GM19025 (cell line): ENCODE measurements at regions not wholly inside any gene's neighbourhood (a gene's known extent, or its start where the extent isn't known, plus 50 kb on each side); places are given as distances from the start of the nearest gene placed in this dataset.

Experiments
- ATAC-seq: cut with Tn5 transposase; IDR thresholded peaks from one replicate; pipeline ENCODE4 v1.9.1; 2021; ENCODE audit warnings: mild to moderate bottlenecking, low read depth, moderate library complexity; ENCODE audit not compliant: unreplicated experiment

GRCh38 chr12:85663631-85664030 is 172.6 kb downstream of the RASSF9 start:
- no peak for ATAC-seq

- ATAC-seq, result no peak
Measured at GRCh38 chr12:85664429-85664828, 171.8 kb downstream of the RASSF9 start.

- no peak for ATAC-seq
Measured at GRCh38 chr12:85669911-85670310, 166.3 kb downstream of the RASSF9 start.

DNA sequence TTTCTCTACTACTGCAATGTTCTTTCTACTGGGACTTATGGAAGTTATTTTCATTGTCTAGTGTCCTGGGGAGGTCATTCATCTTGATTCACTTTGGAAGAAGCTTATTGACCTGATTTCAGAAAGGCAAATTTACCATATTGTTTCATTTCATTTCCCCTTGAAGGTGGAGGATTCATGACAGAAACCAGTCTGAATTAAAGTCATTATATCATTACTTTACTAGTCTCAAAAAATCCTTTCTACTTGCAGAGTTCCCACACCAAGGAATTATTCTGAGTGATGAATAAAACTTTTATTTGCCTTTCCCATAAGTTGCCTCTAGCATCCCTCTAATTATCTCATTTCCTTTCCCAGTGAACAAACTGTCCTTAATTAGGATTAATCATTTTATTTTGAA is 163.8 kb downstream of the RASSF9 start:
- no peak for ATAC-seq

DNA sequence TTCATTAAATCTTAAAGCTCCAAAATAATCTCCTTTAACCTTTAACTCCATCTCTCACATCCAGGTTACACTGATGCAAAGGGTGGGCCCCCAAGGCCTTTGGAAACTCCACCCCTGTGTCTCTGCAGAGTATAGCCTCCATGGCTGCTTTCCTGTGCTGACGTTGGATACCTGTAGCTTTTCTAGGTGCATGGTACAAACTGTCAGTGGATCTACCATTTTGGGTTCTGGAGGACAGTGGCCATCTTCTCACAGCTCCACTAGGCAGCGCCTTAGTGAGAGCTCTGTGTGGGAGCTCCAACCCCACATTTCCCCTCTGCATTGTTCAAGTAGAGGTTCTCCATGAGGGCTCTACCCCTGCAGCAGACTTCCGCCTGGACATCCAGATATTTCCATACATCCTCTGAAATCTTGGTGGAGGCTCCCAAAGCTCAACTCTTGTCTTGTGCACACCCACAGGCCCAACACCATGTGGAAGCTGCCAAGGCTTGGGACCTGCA is 162.2 kb downstream of the RASSF9 start:
- ATAC-seq, result no peak

- no peak for ATAC-seq
Measured at GRCh38 chr12:85676816-85677749, 159.1 kb downstream of the RASSF9 start.

DNA sequence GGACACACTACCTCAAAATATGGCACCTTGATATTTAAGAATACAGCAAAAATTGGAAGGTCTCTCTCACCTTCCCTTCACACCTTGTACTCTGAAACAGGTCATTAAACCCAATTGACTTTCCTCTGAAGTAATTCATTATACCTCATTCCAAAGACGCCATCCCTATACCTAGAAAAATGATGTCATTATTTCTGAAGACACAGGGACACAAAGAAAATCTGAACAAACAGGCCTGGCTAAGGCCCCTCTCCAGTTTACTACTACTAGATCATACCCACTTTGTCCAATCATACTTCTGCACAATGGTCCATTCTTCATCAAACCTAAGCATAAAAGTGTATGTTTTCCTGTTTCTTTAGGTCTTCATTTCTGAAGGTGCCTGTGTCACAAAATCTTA is 156.9 kb downstream of the RASSF9 start:
- ATAC-seq, result no peak

DNA sequence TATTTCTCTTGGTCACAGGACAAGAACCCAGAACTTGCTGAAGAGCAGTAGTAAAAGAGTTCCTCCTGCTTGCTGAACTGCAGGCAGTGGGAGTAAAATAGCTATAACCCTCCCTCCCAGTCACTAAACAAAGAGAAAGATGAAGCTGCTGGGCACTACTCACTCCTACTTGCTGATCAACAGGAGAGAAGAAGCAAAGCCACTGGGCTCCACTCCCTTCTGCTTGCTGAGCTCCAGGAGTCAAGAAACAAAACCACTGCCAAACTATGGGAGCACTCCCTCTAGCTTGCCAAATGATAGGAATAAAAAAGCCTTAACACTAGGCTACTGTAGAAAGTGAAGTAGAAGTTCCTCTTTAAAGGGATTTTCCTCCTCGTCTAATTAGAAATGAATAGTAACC is 155.3 kb downstream of the RASSF9 start:
- no peak for ATAC-seq

DNA sequence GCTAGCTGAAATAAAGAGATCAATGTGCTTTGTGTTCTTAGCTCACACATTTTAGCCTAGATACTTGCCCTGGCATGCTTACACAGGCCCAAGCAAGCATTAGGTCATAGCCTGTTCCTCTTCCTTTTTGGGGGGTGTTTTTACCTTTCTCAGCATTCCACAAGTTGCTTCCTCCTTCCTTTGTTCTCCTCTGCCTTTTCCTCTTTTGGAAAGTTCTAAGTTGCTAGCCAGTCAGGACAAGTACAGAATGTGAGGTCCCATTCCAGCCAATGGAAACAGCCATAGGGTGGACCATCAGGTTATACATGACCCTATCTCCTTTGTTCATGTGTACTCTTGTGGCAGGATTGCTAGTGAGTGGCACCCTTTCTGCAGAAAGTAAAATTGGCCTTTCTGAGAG is 154.9 kb downstream of the RASSF9 start:
- ATAC-seq, result no peak

DNA sequence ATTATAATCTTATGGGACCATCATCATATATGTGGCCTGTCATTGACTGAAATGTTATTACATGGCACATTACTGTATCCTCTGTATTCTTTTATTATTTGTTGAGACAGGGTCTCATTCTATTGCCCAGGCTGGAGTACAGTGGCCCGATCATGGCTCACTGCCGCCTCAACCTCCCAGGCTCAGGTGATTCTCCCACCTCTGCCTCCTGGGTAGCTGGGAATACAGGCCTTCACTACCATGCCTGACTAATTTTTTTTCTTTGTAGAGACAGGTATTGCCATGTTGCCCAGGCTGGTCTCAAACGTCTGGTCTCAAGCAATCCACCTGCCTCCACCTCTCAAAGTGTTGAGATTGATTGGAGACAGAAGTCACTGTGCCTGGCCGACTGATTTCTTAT is 153.2 kb downstream of the RASSF9 start:
- no peak for ATAC-seq

DNA sequence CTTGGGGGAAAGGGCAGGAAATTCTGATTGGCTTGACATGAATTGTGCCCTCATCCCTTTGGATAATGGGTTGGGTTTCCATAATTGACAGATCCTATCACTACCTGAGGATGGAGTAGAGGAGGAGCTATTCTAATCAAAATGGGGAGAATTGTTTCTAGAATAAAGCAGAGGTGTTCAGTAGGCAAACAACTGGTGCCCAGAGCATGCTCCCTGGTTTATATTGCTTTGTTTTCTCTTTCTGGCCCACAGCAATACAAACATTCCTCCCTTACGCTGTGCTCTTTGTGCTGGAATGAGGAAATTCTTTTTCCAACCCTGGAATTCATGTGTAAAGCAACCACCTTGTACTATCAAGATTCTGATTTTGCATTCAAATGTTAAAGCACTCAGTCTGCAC is 147.4 kb downstream of the RASSF9 start:
- no peak for ATAC-seq

- ATAC-seq, result no peak
Measured at GRCh38 chr12:85690146-85690545, 146.1 kb downstream of the RASSF9 start.

DNA sequence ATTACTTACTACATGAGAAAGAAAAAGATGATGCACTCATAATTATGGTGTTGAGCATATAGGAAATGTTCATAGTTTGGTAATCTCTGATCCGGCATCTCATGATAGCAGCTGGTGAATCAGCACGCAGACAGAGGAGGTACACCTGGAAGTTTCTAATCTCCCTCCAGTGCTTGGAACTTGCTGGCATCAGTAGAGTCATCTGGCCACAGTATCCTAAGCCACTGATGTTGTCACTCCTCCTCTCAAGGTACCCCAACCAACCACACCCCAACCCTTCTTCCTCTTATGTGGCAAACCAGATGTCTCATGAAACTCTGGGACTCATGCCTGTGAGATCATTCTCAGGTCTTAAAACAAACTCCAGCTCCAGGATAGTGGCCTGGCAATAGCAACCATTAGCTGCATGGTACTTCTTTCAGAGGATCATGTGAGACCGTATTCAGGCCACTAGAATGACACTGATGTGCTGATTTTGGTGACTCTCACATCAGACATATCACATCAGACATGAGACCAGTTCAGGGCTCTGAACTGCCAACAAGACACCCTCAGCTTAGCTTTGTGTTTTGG is 143.0 kb downstream of the RASSF9 start:
- no peak for ATAC-seq

DNA sequence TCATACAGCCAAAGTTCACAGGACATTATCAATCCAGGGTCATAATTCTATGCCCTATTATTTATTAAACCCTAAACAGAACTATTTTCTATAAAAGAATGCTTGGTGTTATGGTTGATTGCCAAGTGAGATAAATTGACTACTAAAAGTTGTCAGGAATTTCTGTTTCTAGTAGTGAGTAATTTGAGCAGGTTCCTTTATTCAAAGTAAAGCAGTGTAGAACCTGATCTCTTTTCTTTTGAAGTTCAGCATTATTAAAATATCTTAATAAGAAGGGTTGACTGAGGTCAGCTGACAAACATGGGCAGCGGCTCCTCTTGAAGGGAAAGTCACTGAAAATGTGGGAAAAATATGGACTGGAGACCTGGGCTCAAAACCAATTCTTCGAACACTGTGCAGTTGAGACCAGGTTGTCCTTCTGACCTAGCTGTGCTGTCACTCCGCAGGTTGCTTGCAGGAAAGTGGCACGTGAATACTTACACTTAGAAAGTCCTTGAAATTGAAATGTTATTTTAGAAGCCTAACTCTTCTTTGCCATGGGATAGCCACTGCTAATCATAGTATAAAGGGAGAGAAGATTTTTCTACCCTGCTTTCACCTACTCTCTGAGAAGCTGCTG is 141.0 kb downstream of the RASSF9 start:
- no peak for ATAC-seq

- ATAC-seq, result no peak
Measured at GRCh38 chr12:85697003-85697402, 139.2 kb downstream of the RASSF9 start.

- ATAC-seq, result no peak
Measured at GRCh38 chr12:85698937-85699336, 137.3 kb downstream of the RASSF9 start.

DNA sequence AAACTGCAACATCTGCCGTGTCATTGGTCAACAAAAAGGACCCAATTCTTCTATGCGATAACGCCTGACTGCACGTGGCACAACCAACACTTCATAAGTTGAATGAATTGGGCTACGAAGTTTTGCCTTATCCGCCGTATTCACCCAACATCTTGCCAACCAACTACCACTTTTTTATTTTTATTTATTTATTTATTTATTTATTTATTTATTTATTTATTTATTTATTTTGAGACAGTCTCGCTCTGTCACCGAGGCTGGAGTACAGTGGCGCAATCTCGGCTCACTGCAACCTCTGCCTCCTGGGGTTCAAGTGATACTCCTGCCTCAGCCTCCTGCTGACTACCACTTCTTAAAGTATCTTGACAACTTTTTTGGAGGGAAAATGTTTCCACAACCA is 127.4 kb downstream of the RASSF9 start:
- ATAC-seq, result no peak

DNA sequence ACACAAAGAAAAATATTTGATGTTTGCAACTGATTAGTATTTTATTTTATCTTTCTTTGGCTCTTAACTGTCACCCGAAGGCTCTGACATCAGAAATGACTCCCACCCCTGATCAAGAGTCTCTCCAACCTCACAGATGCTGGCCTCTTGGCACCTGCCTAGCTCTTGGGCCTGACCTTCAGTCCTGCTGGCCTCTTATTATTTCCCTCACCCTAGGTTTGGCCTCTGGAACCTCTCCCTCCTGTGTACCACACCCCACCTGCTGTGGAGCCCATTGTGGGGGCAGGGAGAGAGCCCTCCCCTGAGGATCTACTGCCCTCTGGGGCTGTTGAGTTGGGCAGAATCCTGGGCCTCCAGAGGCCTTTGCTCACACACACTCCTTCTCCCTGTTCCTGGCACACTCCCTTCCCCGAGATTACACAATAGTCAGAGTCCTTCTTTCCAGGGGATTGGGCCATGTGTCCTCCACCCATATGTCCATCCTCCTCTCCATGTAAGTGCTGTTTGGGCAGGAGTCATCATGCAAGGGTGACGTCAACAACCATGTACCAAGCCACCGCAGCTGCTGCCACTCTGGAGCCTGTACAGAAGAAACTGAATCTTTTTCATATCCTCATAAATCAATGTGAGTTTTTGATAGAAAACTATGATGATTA is 124.3 kb downstream of the RASSF9 start:
- ATAC-seq, result no peak

- no peak for ATAC-seq
Measured at GRCh38 chr12:85713373-85713772, 122.8 kb downstream of the RASSF9 start.

- ATAC-seq, result no peak
Measured at GRCh38 chr12:85714425-85714824, 121.8 kb downstream of the RASSF9 start.
